Activated CD8-positive, alpha-beta memory T cell treated with anti-CD3 and anti-CD28 coated beads, Interleukin-2, amount 50 U/mL, for 4 hours (primary cell): ENCODE measurements at regions not wholly inside any gene's neighbourhood (a gene's known extent, or its start where the extent isn't known, plus 50 kb on each side); places are given as distances from the start of the nearest gene placed in this dataset.

Experiments used
- DNase-seq: peaks from one replicate; pipeline ENCODE4 v3.0.0-alpha.2; 2020

GRCh38 chr2:194205568-194206227 is 1451.3 kb upstream of the SLC39A10 start:
- DNase-seq = no peak

DNA sequence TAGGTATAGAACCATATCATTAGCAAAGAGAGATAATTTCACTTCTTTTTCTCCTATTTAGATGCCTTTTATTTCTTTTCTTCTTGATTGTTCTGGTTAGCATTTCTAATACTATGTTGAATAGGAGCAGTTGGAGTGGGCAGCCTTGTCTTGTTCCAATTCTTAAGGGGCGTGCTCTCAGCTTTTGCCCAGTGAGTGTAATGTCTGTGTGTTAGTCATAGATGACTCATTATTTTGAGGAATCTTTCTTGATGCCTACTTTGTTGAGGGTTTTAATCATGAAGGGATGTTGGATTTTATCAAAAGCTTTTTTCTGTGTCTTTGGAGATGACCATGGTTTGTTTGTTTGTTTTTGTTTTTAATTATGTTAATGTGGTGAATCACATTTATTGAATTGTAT is 1453.1 kb upstream of the SLC39A10 start:
- no peak for DNase-seq

DNA sequence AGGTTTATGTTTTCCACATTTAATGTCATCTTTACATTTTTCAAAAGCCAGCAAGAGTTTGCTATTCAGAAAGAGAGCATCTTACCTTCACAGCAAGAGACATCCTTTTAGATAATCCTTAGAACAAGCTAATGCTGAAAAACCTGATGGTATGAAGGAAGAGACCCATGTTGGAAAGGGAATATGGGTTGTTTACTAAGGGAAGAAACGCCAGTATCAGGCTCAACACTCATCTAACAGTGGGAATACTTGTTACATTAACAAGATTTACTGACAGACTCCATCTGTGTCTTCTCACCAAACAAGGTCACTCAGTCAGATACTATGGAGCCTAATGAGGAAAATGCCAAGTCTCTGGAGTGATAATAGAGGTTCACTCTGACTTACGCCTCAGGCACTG is 1474.1 kb upstream of the SLC39A10 start:
- DNase-seq = no peak

DNA sequence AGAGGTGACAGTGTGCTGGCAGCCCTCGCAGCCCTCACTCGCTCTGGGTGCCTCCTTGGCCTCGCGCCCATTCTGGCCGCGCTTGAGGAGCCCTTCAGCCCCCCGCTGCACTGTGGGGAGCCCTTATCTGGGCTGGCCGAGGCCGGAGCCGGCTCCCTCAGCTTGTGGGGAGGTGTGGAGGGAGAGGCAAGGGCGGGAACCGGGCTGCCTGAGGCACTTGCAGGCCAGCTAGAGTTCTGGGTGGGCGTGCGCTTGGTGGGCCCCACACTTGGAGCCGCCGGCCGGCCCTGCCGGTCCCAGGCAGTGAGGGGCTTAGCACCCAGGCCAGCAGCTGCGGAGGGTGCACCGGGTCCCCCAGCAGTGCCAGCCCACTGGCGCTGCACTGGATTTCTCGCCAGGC is 1480.9 kb upstream of the SLC39A10 start:
- no peak for DNase-seq

- no peak for DNase-seq
Measured at GRCh38 chr2:194166818-194167217, 1490.2 kb upstream of the SLC39A10 start.

DNA sequence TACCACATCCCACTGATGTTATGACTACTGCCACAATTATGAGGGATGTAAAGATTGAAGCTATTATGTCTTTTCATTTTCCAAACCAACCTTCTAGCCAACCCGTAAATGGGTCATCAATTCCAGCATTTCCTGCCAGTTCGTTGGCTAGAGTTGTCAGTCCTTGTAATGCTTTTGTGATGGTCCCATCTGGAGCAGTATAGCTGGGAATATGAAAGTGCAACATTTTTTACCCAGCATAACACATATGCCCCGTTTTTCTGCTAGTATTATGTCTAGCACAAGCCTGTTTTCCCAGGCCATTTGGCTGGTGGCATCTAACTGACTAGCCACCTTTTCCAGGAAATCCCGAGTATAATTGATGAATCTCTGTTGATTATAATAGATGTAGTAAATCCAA is 1501.6 kb upstream of the SLC39A10 start:
- DNase-seq = no peak

GRCh38 chr2:194151231-194151630 is 1505.8 kb upstream of the SLC39A10 start:
- no peak for DNase-seq

GRCh38 chr2:194135463-194135862 is 1521.6 kb upstream of the SLC39A10 start:
- no peak for DNase-seq

DNA sequence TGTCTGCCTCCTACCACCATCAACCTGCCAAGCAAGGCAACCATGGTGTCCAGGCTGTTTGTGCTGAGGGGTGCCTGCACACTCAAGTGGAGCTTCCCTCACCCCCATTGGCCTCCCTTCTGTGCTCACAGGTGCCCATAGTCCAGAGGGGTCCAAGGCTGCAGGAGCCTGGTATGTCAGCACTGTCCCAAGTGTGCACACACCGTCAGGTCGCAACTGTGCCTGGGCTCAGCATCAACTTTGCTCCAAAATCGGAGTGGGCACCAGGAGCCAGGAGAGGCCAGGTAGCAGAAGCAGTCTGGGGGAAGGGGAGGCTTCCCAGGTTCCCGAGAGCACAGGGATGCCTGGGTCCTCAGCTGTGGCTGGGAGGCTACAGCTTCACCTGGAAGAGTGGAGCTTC is 1528.2 kb upstream of the SLC39A10 start:
- DNase-seq = no peak

- DNase-seq = no peak
Measured at GRCh38 chr2:194126418-194126817, 1530.6 kb upstream of the SLC39A10 start.

- no peak for DNase-seq
Measured at GRCh38 chr2:194116861-194117260, 1540.2 kb upstream of the SLC39A10 start.

DNA sequence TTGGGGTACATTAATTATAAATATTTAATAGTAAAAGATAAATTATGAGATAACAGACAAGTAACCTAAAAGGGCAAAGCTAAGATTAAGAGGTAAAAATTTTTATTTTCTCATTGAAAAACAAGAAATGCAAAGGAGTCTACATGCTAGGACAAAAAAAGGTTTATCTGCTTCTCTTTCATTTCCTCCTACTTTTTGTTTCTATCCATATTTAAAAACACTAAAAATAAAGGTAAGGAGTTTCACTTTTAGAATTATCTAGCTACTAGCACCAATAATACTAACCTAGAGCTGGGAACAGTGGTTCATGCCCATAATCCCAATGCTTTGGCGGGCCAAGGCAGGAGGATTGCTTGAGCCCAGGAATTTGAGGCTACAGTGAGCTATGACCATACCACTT is 1551.7 kb upstream of the SLC39A10 start:
- no peak for DNase-seq

- no peak for DNase-seq
Measured at GRCh38 chr2:194104687-194105086, 1552.3 kb upstream of the SLC39A10 start.

- DNase-seq = no peak
Measured at GRCh38 chr2:194103941-194104659, 1552.9 kb upstream of the SLC39A10 start.

GRCh38 chr2:194102546-194102945 is 1554.5 kb upstream of the SLC39A10 start:
- DNase-seq = no peak

GRCh38 chr2:194100201-194100600 is 1556.8 kb upstream of the SLC39A10 start:
- DNase-seq = no peak

DNA sequence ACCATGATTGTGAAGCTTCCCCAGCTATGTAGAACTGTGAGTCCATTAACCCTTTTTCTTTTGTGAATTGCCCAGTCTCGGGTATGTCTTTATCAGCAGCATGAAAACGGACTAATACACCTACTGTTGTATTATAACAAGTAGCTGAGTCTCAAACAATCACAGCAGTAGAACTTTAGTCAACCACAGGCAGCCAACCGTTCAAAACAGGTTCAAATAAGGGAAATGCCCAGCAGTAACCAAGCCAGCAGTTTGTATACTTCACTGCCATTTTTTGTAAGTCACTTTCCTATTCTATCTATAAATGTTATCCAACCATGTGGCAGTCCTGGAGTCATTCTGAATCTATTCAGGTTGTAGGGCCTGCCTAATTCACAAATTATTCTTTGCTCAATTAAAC is 1560.6 kb upstream of the SLC39A10 start:
- no peak for DNase-seq

DNA sequence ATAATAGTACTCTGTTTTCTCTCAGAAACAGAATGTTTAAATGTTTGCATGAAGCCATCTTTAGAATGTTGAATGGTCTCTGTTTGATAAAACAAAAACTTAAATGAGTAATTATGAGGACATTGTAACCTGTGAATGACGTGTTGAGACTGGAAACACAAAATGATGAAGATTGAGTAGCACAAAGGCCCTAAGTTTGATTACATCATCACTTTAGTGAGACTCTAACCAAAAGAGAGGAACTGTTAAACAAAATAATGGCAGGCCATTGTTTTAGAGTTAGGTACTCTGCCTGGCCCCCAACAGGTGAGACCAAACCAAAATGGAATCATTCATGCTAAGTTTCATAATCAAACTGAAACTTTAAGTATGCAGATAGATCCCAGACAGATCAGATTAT is 1561.7 kb upstream of the SLC39A10 start:
- no peak for DNase-seq

DNA sequence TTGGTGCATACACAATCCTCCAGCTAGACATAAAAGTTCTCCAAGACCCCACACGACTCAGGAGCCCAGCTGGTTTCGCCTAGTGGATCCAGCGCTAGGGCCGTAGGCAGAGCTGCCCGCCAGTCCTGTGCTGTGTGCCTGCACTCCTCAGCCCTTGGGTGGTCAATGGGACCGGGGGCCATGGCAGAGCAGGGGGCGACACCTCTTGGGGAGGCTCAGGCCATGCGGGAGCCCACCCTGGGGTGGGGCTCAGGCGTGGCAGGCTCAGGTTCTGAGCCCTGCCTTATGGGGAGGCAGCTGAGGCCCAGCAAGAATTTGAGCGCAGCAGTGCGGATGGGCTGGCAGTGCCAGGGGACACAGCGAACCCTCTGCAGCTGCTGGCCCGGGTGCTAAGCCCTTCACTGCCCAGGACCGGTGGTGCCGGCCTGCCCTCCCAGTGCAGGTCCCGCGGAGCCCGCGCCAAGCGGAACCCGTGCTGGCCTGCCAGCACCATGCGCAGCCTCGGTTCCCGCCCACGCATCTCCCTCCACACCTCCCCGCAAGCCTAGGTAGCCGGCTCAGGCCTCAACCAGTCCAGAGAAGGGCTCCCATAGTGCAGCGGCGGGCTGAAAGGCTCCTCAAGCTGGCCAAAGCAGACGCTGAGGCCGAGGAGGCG is 1566.6 kb upstream of the SLC39A10 start:
- DNase-seq = no peak

- no peak for DNase-seq
Measured at GRCh38 chr2:194087089-194087958, 1569.7 kb upstream of the SLC39A10 start.

GRCh38 chr2:194086129-194086528 is 1570.9 kb upstream of the SLC39A10 start:
- no peak for DNase-seq

DNA sequence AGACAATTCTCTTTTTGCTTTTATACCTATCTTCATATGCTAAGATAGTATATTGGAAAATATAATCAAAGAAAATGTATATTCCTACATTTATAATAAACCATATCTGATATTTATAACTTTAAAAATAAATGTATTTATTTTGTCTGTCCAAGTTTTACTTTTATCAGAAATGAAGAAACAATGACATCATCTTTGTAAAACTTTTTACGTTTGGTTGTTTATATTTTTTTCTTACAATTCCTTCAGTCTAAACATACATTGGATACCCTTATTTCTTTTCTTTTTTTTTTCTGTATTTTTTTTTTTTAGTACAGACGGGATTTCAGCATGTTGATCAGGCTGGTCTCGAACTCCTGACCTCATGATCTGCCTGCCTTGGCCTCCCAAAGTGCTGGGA is 1577.0 kb upstream of the SLC39A10 start:
- DNase-seq = no peak

DNA sequence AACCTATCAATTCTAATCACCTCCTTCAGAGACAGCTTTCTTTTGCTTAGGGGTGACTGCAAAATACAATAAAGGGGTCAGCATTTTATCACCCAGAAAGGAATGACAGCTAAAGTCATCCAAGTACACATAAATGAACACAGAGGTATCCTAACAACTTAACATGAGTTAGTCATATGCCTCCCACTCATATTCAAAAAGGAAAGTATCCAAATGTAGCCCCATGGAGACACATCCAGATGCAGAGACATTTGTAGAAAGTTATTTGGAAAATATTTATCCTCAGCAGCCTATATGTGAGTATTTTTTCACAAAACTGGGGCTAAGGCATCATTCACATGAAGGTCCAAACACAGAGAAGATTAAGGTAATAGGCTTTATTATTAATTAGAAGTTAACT is 1579.7 kb upstream of the SLC39A10 start:
- DNase-seq = no peak
